Prostate gland (tissue), 2 donors: ENCODE measurements at regions not wholly inside any gene's neighbourhood (a gene's known extent, or its start where the extent isn't known, plus 50 kb on each side); places are given as distances from the start of the nearest gene placed in this dataset.

ENCODE experiments used
- DNase-seq: peaks from one replicate; pipeline ENCODE4 v3.0.0-alpha.2; 2019; ENCODE audit warnings: low spot score
- H3K27ac ChIP-seq, 2 donors: fragments of 200-600 bp; sonication (generic); 2 replicates each; pipeline ENCODE4 v1.5.1; 2017 to 2019
- H3K27me3 ChIP-seq: fragments of 200-600 bp; sonication (generic); replicated peaks from 2 replicates; pipeline ENCODE4 v1.5.1; 2019; ENCODE audit not compliant: insufficient read depth
- H3K36me3 ChIP-seq, 2 donors: fragments of 200-600 bp; sonication (generic); 1 replicate in 1 of 2; 2 replicates in 1 of 2; pipeline versions ENCODE4 v1.5.1 to v1.8.1; 2017 to 2019
- H3K4me1 ChIP-seq: fragments of 200-600 bp; sonication (generic); replicated peaks from 2 replicates; pipeline ENCODE4 v1.5.1; 2019
- H3K4me3 ChIP-seq, 2 donors: fragments of 200-600 bp; sonication (generic); 2 replicates each; pipeline ENCODE4 v1.5.1; 2017 to 2019
- H3K9me3 ChIP-seq: fragments of 200-600 bp; sonication (generic); 2 replicates; pipeline ENCODE4 v1.5.1; 2017
- POLR2A ChIP-seq: fragments of 450-650 bp; IDR thresholded peaks from one replicate; pipeline ENCODE4 v1.6.1; 2016; ENCODE audit warnings: antibody characterized with exemption, mild to moderate bottlenecking
- POLR2AphosphoS5 ChIP-seq: sonication (generic); formaldehyde crosslinking; IDR thresholded peaks from one replicate; pipeline ENCODE4 v1.6.1; 2017; ENCODE audit warnings: antibody characterized with exemption
- WGBS: methylation state at CpG from one replicate; pipeline ENCODE4 v1.1.5; 2018; 5-methylcytosine and 5-hydroxymethylcytosine counted together
- intact Hi-C: fragments of 100-400 bp; cut with DNase I; formaldehyde crosslinking; loops from one replicate; pipeline ENCODE4 v1.14.2; 2022
- TF ChIP-seq, protein P1 (sequence below), 4 experiments: fragments of 200-600 bp in 2 of 4; fragments of 450-650 bp in 2 of 4; sonication (generic) in 2 of 4; IDR thresholded peaks; 1 replicate in 3 of 4; 2 replicates in 1 of 4; pipeline ENCODE4 v1.5.1; 2016 to 2019; ENCODE audit warnings: antibody characterized with exemption in 4 of 4, mild to moderate bottlenecking in 2 of 4, moderate library complexity in 2 of 4

DNA sequence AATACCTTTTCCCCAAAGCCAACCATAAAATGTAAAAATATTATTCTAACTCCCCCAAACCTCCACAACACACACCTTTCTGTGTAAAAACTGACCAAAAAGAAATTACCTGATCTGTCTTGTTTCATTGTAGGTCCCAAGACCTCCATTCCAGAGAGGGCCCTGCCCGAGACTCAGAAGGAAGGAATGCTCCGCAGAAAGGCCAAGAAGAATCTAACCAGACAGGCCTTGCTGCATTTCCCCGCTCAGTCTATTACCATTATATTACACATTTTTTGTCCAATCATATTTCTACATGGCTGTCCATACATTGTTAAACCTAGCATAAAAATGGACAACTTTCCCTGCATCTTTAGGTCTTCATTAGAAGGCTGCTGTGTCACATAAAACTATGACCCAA, 237.5 kb upstream of the UBASH3B start:
- TF ChIP-seq POLR2AphosphoS5 (no peak), POLR2A (no peak)
- TF ChIP-seq, protein P1, sequence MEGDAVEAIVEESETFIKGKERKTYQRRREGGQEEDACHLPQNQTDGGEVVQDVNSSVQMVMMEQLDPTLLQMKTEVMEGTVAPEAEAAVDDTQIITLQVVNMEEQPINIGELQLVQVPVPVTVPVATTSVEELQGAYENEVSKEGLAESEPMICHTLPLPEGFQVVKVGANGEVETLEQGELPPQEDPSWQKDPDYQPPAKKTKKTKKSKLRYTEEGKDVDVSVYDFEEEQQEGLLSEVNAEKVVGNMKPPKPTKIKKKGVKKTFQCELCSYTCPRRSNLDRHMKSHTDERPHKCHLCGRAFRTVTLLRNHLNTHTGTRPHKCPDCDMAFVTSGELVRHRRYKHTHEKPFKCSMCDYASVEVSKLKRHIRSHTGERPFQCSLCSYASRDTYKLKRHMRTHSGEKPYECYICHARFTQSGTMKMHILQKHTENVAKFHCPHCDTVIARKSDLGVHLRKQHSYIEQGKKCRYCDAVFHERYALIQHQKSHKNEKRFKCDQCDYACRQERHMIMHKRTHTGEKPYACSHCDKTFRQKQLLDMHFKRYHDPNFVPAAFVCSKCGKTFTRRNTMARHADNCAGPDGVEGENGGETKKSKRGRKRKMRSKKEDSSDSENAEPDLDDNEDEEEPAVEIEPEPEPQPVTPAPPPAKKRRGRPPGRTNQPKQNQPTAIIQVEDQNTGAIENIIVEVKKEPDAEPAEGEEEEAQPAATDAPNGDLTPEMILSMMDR (IDR thresholded peaks at IDR 0.05): no peak
- 94% methylated on average over 3 of the region's 3 CpGs for WGBS
- H3K27me3 ChIP-seq: no peaks in the 10 kb centered on the region
- no peak overlapping the region for H3K27ac ChIP-seq
- intact Hi-C loops: no loop called here
- no peaks in the 10 kb centered on the region for H3K9me3 ChIP-seq
- H3K4me3 ChIP-seq: no peak overlapping the region
- H3K36me3 ChIP-seq: no peaks in the 10 kb centered on the region
- no peak for DNase-seq
- no peaks in the 10 kb centered on the region for H3K4me1 ChIP-seq

DNA sequence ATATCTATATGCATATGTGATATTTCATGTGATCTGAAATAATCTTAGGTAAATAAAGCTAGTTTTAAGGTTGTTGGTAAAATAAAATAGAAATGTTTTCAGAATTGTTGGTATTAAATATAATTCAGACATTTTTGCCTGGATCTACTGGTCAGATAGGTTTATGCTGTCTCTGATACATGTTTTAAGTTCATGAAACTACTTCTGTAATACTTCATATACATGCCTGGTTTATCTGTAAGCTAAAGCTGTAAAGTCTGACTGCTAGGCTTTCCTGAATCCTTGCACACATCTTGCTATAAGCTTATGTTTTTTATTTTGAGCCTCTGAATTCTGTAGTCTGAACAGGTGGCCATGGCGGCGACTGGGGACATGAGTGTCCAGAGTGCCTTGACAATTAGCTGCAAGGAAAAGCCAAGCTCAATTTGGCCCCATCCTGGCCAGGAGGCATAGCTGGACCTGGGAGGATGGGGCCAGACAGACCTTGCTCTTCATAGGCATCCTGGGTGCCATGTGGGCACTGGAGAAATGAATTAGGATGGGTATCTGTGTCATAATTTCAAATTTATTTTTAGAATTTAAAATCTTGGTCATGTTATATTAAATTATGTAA, 241.0 kb upstream of the UBASH3B start:
- WGBS: 98% methylated on average over 2 of the region's 2 CpGs
- DNase-seq: no peak
- Histone ChIP-seq H3K27ac (no peak overlapping the region), H3K27me3 (no peaks in the 10 kb centered on the region), H3K4me1 (no peaks in the 10 kb centered on the region), H3K4me3 (no peak overlapping the region), H3K9me3 (no peaks in the 10 kb centered on the region), H3K36me3 (no peaks in the 10 kb centered on the region)
- TF ChIP-seq, protein P1 (IDR thresholded peaks at IDR 0.05): no peak
- TF ChIP-seq POLR2AphosphoS5 (no peak), POLR2A (no peak)
- intact Hi-C loops: no loop called here

DNA sequence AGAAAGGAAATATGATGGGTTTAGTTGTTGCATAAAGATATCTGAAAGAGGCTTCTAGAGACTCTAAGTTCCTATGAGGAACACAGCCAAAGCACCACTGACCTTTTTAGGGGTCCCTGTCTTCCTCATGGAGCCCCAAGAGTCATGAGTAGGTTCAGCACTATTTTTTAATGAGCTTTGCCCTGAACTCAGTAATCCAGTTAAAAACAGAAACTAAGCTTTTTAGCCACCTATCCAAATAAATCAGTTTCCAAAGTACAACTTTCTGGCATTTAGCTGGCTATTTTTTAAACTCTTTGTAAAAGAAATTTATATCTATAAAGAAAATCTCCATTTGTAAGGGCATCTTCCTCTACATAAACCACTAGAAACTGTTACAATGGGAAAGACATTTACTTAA, 241.8 kb upstream of the UBASH3B start:
- H3K9me3 ChIP-seq: no peaks in the 10 kb centered on the region
- H3K36me3 ChIP-seq: no peaks in the 10 kb centered on the region
- H3K4me1 ChIP-seq: no peaks in the 10 kb centered on the region
- TF ChIP-seq, protein P1 (IDR thresholded peaks at IDR 0.05): no peak
- TF ChIP-seq POLR2AphosphoS5: no peak
- TF ChIP-seq POLR2A: no peak
- no peaks in the 10 kb centered on the region for H3K27me3 ChIP-seq
- DNase-seq: no peak
- no peak overlapping the region for H3K4me3 ChIP-seq
- no peak overlapping the region for H3K27ac ChIP-seq
- intact Hi-C loops: no loop called here

DNA sequence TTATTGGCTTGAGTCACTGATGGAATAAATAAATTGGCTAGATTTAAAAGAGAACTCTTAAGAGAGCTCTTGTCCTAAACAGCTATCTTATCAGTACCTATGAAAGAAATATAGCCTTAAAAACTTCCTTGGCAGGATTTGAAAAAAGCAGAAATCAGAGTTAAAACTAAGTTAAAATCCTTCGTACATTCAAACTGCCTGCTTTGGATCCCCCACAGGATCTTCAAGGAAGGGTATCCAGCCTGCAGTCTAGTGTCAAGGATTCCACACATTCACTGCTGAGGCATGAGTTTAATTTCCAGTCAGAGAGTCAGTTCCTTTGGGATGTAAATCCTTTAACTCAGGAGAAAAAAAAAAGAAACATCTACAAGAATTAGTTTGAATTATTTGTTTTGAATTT, 242.9 kb upstream of the UBASH3B start:
- TF ChIP-seq POLR2AphosphoS5: no peak
- TF ChIP-seq, protein P1 (IDR thresholded peaks at IDR 0.05): no peak
- no peak for TF ChIP-seq POLR2A
- intact Hi-C loops: no loop called here

DNA sequence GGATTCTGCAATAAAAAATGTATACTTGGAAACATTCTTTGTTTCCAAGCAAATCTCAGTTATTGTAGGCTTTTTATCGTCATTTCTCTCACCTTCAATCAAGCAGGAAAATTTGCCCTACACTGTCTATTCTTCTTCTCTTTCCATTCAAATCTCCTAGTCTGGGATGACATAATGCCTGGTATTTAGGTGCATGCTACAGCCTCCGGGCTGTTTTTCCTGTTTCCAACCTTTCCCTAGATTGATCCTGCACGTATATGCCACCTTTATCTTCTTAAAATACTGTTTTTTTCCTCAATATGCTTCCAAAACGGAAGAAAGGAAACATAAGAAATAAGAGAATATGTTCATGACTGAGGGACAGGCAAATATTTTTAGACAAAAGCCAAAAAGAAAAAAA, 249.1 kb upstream of the UBASH3B start:
- Histone ChIP-seq H3K9me3 (no peaks in the 10 kb centered on the region), H3K4me3 (no peak overlapping the region), H3K27me3 (no peaks in the 10 kb centered on the region), H3K27ac (no peak overlapping the region), H3K36me3 (no peaks in the 10 kb centered on the region), H3K4me1 (no peaks in the 10 kb centered on the region)
- 82% methylated on average over 4 of the region's 4 CpGs for WGBS
- intact Hi-C loops: no loop called here
- no peak for DNase-seq
- TF ChIP-seq, protein P1 (IDR thresholded peaks at IDR 0.05): no peak
- TF ChIP-seq POLR2A: no peak
- TF ChIP-seq POLR2AphosphoS5: no peak

More for the DNA sequence above, 242.9 kb upstream of the UBASH3B start:
- Histone ChIP-seq H3K27ac (no peak overlapping the region), H3K27me3 (no peaks in the 10 kb centered on the region), H3K4me3 (no peak overlapping the region), H3K9me3 (no peaks in the 10 kb centered on the region), H3K36me3 (no peaks in the 10 kb centered on the region), H3K4me1 (no peaks in the 10 kb centered on the region)
- DNase-seq: no peak
- WGBS: 68% methylated on average over 1 of the region's 1 CpG
